Uterus (tissue), 2 donors: ENCODE measurements at regions not wholly inside any gene's neighbourhood (a gene's known extent, or its start where the extent isn't known, plus 50 kb on each side); places are given as distances from the start of the nearest gene placed in this dataset.
"Not testable (repeated sequence)": the region's sequence is repeated elsewhere in the genome, so short reads cannot be mapped to it uniquely, and the experiment has no call there.

Source experiments
- CTCF ChIP-seq, 4 experiments: fragments of 200-600 bp in 2 of 4; fragments of 450-650 bp in 2 of 4; sonication (generic) in 2 of 4; IDR thresholded peaks; one replicate each; pipeline ENCODE4 v1.5.1; 2016 to 2019; ENCODE audit warnings: antibody characterized with exemption in 4 of 4, mild to moderate bottlenecking in 2 of 4, moderate library complexity in 1 of 4
- POLR2A ChIP-seq, 2 donors: fragments of 450-650 bp; IDR thresholded peaks; one replicate each; pipeline ENCODE4 v1.6.1; 2016; ENCODE audit warnings: antibody characterized with exemption in 2 of 2, mild to moderate bottlenecking in 1 of 2, moderate library complexity in 1 of 2

DNA sequence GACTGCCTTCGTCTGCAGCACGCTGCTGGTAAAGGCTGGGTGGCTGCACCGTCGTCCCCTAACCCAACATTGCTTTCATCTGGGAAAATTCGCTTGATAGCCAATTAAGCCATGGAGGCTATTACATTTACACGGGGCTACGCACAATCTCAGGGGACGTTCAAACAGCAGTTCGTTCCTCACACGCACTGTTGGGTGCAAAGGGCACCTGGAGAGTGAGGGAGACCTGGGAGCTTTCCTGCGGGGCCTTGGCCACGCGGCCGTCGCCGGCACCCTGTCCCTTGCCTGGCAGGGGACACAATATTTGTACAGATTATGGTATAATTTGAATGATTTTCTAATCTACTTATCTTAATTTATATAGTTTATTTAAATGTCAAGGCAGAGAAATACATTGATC is 76.2 kb upstream of the AGAP9 start:
- TF ChIP-seq CTCF, POLR2A (IDR thresholded peaks at IDR 0.05): not testable (repeated sequence)
